Esophagus squamous epithelium (tissue), 5 donors: ENCODE measurements at regions not wholly inside any gene's neighbourhood (a gene's known extent, or its start where the extent isn't known, plus 50 kb on each side); places are given as distances from the start of the nearest gene placed in this dataset.

Source experiments
- DNase-seq: peaks from one replicate; lab custom pipeline; 2025; lab: John Stamatoyannopoulos, UW
- H3K27ac ChIP-seq, 4 donors: fragments of 200-600 bp; sonication (generic); one replicate each; pipeline ENCODE4 v1.5.1; 2016 to 2019; ENCODE audit warnings: mild to moderate bottlenecking in 1 of 4
- H3K27me3 ChIP-seq, 4 donors: fragments of 200-600 bp; sonication (generic); 1 replicate in 3 of 4; 2 replicates in 1 of 4; pipeline versions ENCODE4 v1.5.1 to v1.6.0; 2017 to 2021; ENCODE audit warnings: antibody characterized with exemption in 1 of 4
- H3K36me3 ChIP-seq, 3 donors: fragments of 200-600 bp; sonication (generic); one replicate each; pipeline ENCODE4 v1.5.1; 2016 to 2019
- H3K4me1 ChIP-seq, 3 donors: fragments of 200-600 bp; sonication (generic); one replicate each; pipeline ENCODE4 v1.5.1; 2017 to 2019
- H3K4me3 ChIP-seq, 4 donors: fragments of 200-600 bp; sonication (generic); 1 replicate in 3 of 4; 2 replicates in 1 of 4; pipeline ENCODE4 v1.5.1; 2016 to 2019; ENCODE audit warnings: mild to moderate bottlenecking in 2 of 4, moderate library complexity in 1 of 4
- H3K9me3 ChIP-seq, 3 donors: fragments of 200-600 bp; sonication (generic); one replicate each; pipeline ENCODE4 v1.5.1; 2016 to 2019
- CTCF ChIP-seq, 6 experiments: fragments of 450-650 bp in 4 of 6; fragments of 200-600 bp in 2 of 6; sonication (generic) in 2 of 6; IDR thresholded peaks; one replicate each; pipeline ENCODE4 v1.5.1; 2016 to 2019; ENCODE audit warnings: antibody characterized with exemption in 6 of 6, mild to moderate bottlenecking in 4 of 6, moderate library complexity in 4 of 6
- POLR2A ChIP-seq, 4 donors: fragments of 450-650 bp; IDR thresholded peaks; one replicate each; pipeline ENCODE4 v1.6.1; 2017; ENCODE audit warnings: antibody characterized with exemption in 4 of 4, mild to moderate bottlenecking in 4 of 4, moderate library complexity in 3 of 4
- WGBS, 2 donors: methylation state at CpG; one replicate each; pipeline ENCODE4 v1.1.5; 2018; 5-methylcytosine and 5-hydroxymethylcytosine counted together
- intact Hi-C: fragments of 100-400 bp; cut with DNase I; formaldehyde crosslinking; loops from one replicate; pipeline ENCODE4 v1.15.0; 2022
- donor health status: DM: yes; HTN: yes; CAD: no.

GRCh38 chr18:46250812-46251173 lies 146.6 kb downstream of the HAUS1 start:
- H3K4me3 ChIP-seq = no peak overlapping the region
- H3K4me1 ChIP-seq = peaks cover 12 to 40% (median 12%) of the 10 kb centered on the region in 3 donors
- H3K27me3 ChIP-seq = no peaks in the 10 kb centered on the region
- TF ChIP-seq CTCF (IDR thresholded peaks at IDR 0.05) (no peak), POLR2A (IDR thresholded peaks at IDR 0.05) (peak in 1 of 4 donors; percentile 2)
- H3K36me3 ChIP-seq = peaks cover 0 to 24% (median 3%) of the 10 kb centered on the region in 3 donors
- no peak for DNase-seq
- no peaks in the 10 kb centered on the region for H3K9me3 ChIP-seq
- intact Hi-C loops = no loop called here
- WGBS, 2 donors = 23 to 36% methylated on average over 2 of the region's 2 CpGs
- H3K27ac ChIP-seq = peak overlapping the region; percentile 75 to 84 (median 81)

- WGBS, 2 donors = 74 to 90% methylated on average over 2 of the region's 2 CpGs
- H3K36me3 ChIP-seq = peaks cover 0 to 21% (median 3%) of the 10 kb centered on the region in 3 donors
- peak overlapping the region in 2 of 4 donors; percentile 3 to 22 for H3K27ac ChIP-seq
- H3K27me3 ChIP-seq = no peaks in the 10 kb centered on the region
- intact Hi-C loops = no loop called here
- TF ChIP-seq CTCF (IDR thresholded peaks at IDR 0.05) (no peak), POLR2A (IDR thresholded peaks at IDR 0.05) (no peak)
- no peaks in the 10 kb centered on the region for H3K9me3 ChIP-seq
- DNase-seq = no peak
- H3K4me1 ChIP-seq = peaks cover 12 to 40% (median 12%) of the 10 kb centered on the region in 3 donors
- no peak overlapping the region for H3K4me3 ChIP-seq
Measured at GRCh38 chr18:46252759-46253158, 148.6 kb downstream of the HAUS1 start.

- H3K4me1 ChIP-seq = peaks cover 12 to 37% (median 12%) of the 10 kb centered on the region in 3 donors
- intact Hi-C loops = no loop called here
- H3K9me3 ChIP-seq = no peaks in the 10 kb centered on the region
- no peak overlapping the region for H3K4me3 ChIP-seq
- peak overlapping the region in 2 of 4 donors; percentile 3 to 22 for H3K27ac ChIP-seq
- 79 to 83% methylated on average over 2 of the region's 2 CpGs for WGBS, 2 donors
- no peaks in the 10 kb centered on the region for H3K27me3 ChIP-seq
- H3K36me3 ChIP-seq = peaks cover 0 to 17% (median 0%) of the 10 kb centered on the region in 3 donors
- TF ChIP-seq POLR2A (IDR thresholded peaks at IDR 0.05) (no peak), CTCF (IDR thresholded peaks at IDR 0.05) (no peak)
- no peak for DNase-seq
Measured at GRCh38 chr18:46253498-46253897, 149.3 kb downstream of the HAUS1 start.

- intact Hi-C loops = no loop called here
Measured at GRCh38 chr18:46256078-46256477, 151.9 kb downstream of the HAUS1 start.

GRCh38 chr18:46257366-46257765 lies 153.2 kb downstream of the HAUS1 start:
- Histone ChIP-seq H3K36me3 (peaks cover 0 to 18% (median 0%) of the 10 kb centered on the region in 3 donors), H3K27ac (no peak overlapping the region), H3K9me3 (no peaks in the 10 kb centered on the region), H3K27me3 (no peaks in the 10 kb centered on the region), H3K4me3 (no peak overlapping the region), H3K4me1 (peaks cover 0 to 11% (median 0%) of the 10 kb centered on the region in 3 donors)
- DNase-seq = no peak
- intact Hi-C loops = no loop called here
- TF ChIP-seq POLR2A (IDR thresholded peaks at IDR 0.05) (no peak), CTCF (IDR thresholded peaks at IDR 0.05) (no peak)
- 77 to 90% methylated on average over 3 of the region's 3 CpGs for WGBS, 2 donors

More at GRCh38 chr18:46256078-46256477, 151.9 kb downstream of the HAUS1 start:
- 58 to 73% methylated on average over 1 of the region's 1 CpG for WGBS, 2 donors
- TF ChIP-seq POLR2A (IDR thresholded peaks at IDR 0.05) (no peak), CTCF (IDR thresholded peaks at IDR 0.05) (no peak)
- Histone ChIP-seq H3K4me1 (peaks cover 0 to 15% (median 0%) of the 10 kb centered on the region in 3 donors), H3K27ac (no peak overlapping the region), H3K36me3 (peaks cover 0 to 17% (median 0%) of the 10 kb centered on the region in 3 donors), H3K9me3 (no peaks in the 10 kb centered on the region), H3K4me3 (no peak overlapping the region), H3K27me3 (no peaks in the 10 kb centered on the region)
- no peak for DNase-seq
